A673 (cell line): ENCODE measurements at regions not wholly inside any gene's neighbourhood (a gene's known extent, or its start where the extent isn't known, plus 50 kb on each side); places are given as distances from the start of the nearest gene placed in this dataset.

Source experiments
- BruUV-seq: library from RNA; stranded (reverse); fragments of 400-500 nt; replicated peaks from 2 replicates; lab custom pipeline; 2021; lab: Mats Ljungman, UMichigan
- CTCF ChIA-PET: fragments of 300-600 bp; sonication (Branson Sonifier 250); formaldehyde crosslinking; loops from one replicate; lab custom pipeline; 2022; ENCODE audit warnings: antibody characterized with exemption; lab: Charles Lee
- POLR2A ChIA-PET: fragments of 300-600 bp; sonication (Branson Sonifier 250); formaldehyde crosslinking; loops from one replicate; lab custom pipeline; 2022; ENCODE audit warnings: antibody characterized with exemption; ENCODE audit not compliant: low non-redundant PET; lab: Charles Lee
- DNase-seq: peaks from one replicate; pipeline ENCODE4 v3.0.0-alpha.2; 2015; ENCODE audit warnings: low spot score
- H3K27ac ChIP-seq: fragments of 200-600 bp; sonication (generic); 2 replicates; pipeline ENCODE4 v1.5.1; 2016; ENCODE audit warnings: mixed run types, low read depth, mild to moderate bottlenecking, mixed read lengths, antibody characterized with exemption, low read length; ENCODE audit not compliant: poor library complexity, severe bottlenecking
- H3K27me3 ChIP-seq: fragments of 200-600 bp; sonication (generic); replicated peaks from 2 replicates; pipeline ENCODE4 v1.6.1; 2017; ENCODE audit warnings: mixed run types, low read depth, mild to moderate bottlenecking, mixed read lengths, antibody characterized with exemption, low read length; ENCODE audit not compliant: insufficient read depth, poor library complexity
- H3K36me3 ChIP-seq: fragments of 200-600 bp; sonication (generic); 2 replicates; pipeline ENCODE4 v1.6.1; 2016; ENCODE audit warnings: mixed run types, mild to moderate bottlenecking, mixed read lengths, antibody characterized with exemption, low read length; ENCODE audit not compliant: insufficient read depth, poor library complexity, severe bottlenecking
- H3K4me1 ChIP-seq: fragments of 200-600 bp; sonication (generic); 2 replicates; pipeline ENCODE4 v1.6.1; 2017; ENCODE audit warnings: mixed run types, mild to moderate bottlenecking, mixed read lengths, antibody characterized with exemption, low read length; ENCODE audit not compliant: insufficient read depth, poor library complexity, severe bottlenecking
- H3K4me3 ChIP-seq: fragments of 200-600 bp; sonication (generic); 2 replicates; pipeline ENCODE4 v1.5.1; 2016; ENCODE audit warnings: low read depth, mixed run types, mild to moderate bottlenecking, mixed read lengths, low read length; ENCODE audit not compliant: poor library complexity, severe bottlenecking
- H3K9me3 ChIP-seq: fragments of 200-600 bp; sonication (generic); 2 replicates; pipeline ENCODE4 v1.6.1; 2016; ENCODE audit warnings: mixed run types, low read depth, mild to moderate bottlenecking, mixed read lengths, antibody characterized with exemption, low read length; ENCODE audit not compliant: poor library complexity, severe bottlenecking
- EZH2 ChIP-seq: fragments of 200-600 bp; sonication (generic); IDR thresholded peaks from 2 replicates; pipeline ENCODE4 v1.6.1; 2017; ENCODE audit warnings: borderline replicate concordance, low read depth, mild to moderate bottlenecking, mixed read lengths, antibody characterized with exemption, low read length; ENCODE audit not compliant: poor library complexity, severe bottlenecking
- intact Hi-C: fragments of 100-400 bp; cut with micrococcal nuclease; formaldehyde crosslinking; loops from one replicate; pipeline ENCODE4 v1.10.0; 2022; ENCODE audit not compliant: unreplicated experiment
- TF ChIP-seq, protein P1 (sequence below): fragments of 300-800, 200-600 bp; sonication (generic); conservative IDR thresholded peaks from 2 replicates; pipeline ENCODE4 v1.5.1; 2017; ENCODE audit warnings: low read depth, mild to moderate bottlenecking, antibody characterized with exemption, low read length, moderate library complexity, mixed read lengths

DNA sequence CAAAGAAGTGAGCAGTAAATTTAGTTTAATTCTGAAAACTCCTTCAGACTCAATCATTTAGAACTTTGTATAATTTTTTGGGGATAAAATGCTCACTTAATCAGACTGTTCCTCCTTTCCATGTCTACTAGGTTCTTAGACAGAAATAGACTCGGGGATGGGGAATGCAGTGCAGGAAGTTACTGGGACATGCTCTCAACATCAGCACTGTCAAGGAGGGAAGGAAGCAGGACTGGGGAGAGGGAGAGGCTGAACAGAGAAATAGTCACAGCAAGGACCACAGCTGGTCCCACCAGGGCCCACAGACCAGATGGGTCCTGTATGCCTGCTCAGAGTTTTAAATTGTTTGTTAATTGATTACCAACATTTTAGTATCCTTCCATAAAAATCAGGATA lies 310.1 kb upstream of the MSX2 start:
- no TSS peak for BruUV-seq
- Histone ChIP-seq H3K36me3 (no peaks in the 10 kb centered on the region), H3K4me3 (no peak overlapping the region), H3K9me3 (no peaks in the 10 kb centered on the region), H3K27me3 (peaks cover 12% of the 10 kb centered on the region), H3K27ac (no peak overlapping the region), H3K4me1 (no peaks in the 10 kb centered on the region)
- TF ChIP-seq, protein P1, sequence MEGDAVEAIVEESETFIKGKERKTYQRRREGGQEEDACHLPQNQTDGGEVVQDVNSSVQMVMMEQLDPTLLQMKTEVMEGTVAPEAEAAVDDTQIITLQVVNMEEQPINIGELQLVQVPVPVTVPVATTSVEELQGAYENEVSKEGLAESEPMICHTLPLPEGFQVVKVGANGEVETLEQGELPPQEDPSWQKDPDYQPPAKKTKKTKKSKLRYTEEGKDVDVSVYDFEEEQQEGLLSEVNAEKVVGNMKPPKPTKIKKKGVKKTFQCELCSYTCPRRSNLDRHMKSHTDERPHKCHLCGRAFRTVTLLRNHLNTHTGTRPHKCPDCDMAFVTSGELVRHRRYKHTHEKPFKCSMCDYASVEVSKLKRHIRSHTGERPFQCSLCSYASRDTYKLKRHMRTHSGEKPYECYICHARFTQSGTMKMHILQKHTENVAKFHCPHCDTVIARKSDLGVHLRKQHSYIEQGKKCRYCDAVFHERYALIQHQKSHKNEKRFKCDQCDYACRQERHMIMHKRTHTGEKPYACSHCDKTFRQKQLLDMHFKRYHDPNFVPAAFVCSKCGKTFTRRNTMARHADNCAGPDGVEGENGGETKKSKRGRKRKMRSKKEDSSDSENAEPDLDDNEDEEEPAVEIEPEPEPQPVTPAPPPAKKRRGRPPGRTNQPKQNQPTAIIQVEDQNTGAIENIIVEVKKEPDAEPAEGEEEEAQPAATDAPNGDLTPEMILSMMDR = no peak
- TF ChIP-seq EZH2 = no peak
- DNase-seq = no peak
- intact Hi-C loops = no loop called here
- CTCF ChIA-PET = no interaction called here
- POLR2A ChIA-PET = no interaction called here

DNA sequence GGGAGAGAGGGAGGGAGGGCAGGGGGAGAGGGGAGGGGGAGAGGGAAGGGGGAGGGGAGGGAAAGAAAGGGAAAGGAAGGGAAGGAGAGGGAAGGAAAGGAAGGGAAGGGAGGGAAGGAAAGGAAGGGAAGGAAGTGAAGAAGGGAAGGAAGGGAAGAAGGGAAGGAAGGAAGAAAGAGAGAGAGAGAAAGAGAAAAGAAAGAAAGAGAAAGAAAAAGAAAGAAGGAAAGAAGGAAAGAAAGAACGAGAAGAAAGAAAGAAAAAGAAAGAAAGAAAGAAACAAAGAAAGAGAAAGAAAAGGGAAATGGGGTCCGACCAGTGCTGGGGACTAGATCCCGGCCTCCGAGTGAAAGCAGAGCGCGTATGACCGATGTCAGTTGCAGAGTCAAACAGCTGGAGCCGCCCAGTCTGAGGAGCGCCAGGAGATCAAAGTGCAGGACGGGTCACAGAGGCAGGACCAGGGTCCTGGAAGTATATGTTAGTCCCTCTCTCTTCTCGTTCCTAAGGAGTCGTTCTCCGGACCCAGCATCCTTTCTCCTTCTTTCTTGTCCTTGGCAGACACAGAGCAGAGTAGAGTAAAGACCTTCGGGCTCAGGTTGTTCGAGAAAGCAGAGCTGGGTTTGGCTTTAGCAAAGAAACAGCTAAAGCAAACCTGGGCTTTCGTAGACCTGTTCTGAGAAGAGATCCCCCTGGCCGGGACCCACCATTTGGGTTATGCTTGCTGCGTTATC lies 305.4 kb upstream of the MSX2 start:
- BruUV-seq = no TSS peak
- TF ChIP-seq, protein P1 = no peak
- TF ChIP-seq EZH2 = no peak

DNA sequence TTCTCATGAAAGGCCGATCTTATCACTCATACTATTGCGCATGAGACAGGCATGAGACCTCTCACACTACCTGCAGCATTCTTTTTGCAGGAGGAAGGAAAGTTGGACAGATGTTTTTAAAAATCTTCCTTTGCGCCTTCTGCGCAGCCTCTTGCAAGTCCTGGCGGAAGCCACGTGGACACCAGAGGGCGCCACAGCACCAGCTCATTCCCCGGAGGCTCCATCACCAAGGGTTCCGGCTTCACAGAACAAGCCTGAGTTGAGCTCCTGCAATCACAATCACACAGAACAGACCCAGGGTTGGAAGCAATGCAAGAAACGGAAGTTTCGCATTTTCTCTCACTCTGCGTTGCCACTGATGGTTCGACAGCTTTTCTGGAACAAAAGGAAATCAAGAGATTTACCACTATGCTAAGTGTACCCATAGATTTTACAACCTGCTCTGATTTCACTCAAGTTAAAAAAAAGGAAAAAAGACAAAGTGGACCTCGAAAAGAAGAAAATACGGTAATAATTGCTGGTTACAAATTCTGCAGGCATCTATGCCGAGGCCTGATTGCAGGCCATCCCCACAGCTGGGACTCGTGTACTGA lies 304.7 kb upstream of the MSX2 start:
- TF ChIP-seq, protein P1 = peak; percentile 87
- no peak for TF ChIP-seq EZH2

More for the DNA sequence above, 305.4 kb upstream of the MSX2 start:
- intact Hi-C loops = loop anchor here (1.0 kb wide), 3 partner anchors 317 to 517 kb away; no protein-coding TSS in a partner anchor
- Histone ChIP-seq H3K4me3 (no peak overlapping the region), H3K36me3 (no peaks in the 10 kb centered on the region), H3K27ac (no peak overlapping the region), H3K9me3 (no peaks in the 10 kb centered on the region), H3K4me1 (no peaks in the 10 kb centered on the region), H3K27me3 (peaks cover 13% of the 10 kb centered on the region)
- POLR2A ChIA-PET = no interaction called here
- CTCF ChIA-PET = interaction anchor here (0.9 to 1.8 kb wide), 4 partner anchors 17 to 374 kb away, joined by 3 to 18 read pairs (median 3); no protein-coding TSS in a partner anchor
- DNase-seq = no peak

More for the DNA sequence above, 304.7 kb upstream of the MSX2 start:
- no peak overlapping the region for H3K4me3 ChIP-seq
- H3K4me1 ChIP-seq = no peaks in the 10 kb centered on the region
- POLR2A ChIA-PET = no interaction called here
- CTCF ChIA-PET = interaction anchor here (0.5 to 1.8 kb wide), 5 partner anchors 17 to 670 kb away, joined by 3 to 18 read pairs (median 3); no protein-coding TSS in a partner anchor
- no TSS peak for BruUV-seq
- no peaks in the 10 kb centered on the region for H3K36me3 ChIP-seq
- intact Hi-C loops = loop anchor here (1.0 kb wide), 3 partner anchors 317 to 517 kb away; no protein-coding TSS in a partner anchor
- DNase-seq = peak; percentile 83
- H3K9me3 ChIP-seq = no peaks in the 10 kb centered on the region
- peaks cover 10% of the 10 kb centered on the region for H3K27me3 ChIP-seq
- no peak overlapping the region for H3K27ac ChIP-seq
